Heart left ventricle (tissue), 16 donors: ENCODE measurements at regions not wholly inside any gene's neighbourhood (a gene's known extent, or its start where the extent isn't known, plus 50 kb on each side); places are given as distances from the start of the nearest gene placed in this dataset.

Experiments
- ATAC-seq, 4 donors: fragments of 200-7000 bp; cut with Tn5 transposase; one replicate each; pipeline ENCODE4 v1.9.1; 2020 to 2022; ENCODE audit warnings: moderate library complexity in 4 of 4, mild to moderate bottlenecking in 3 of 4, moderate number of reproducible peaks in 1 of 4
- DNase-seq, 5 donors: peaks; one replicate each; pipeline ENCODE4 v3.0.0-alpha.2; 2020
- H3K27ac ChIP-seq, 12 donors: fragments of 200-600 bp; sonication (generic) in 4 of 12; one replicate each; pipeline versions ENCODE4 v1.5.0 to v1.8.0; 2016 to 2022; ENCODE audit warnings: mild to moderate bottlenecking in 2 of 12
- H3K27me3 ChIP-seq, 9 donors: fragments of 200-600 bp; sonication (generic) in 2 of 9; one replicate each; pipeline versions ENCODE4 v1.5.1 to v1.8.0; 2016 to 2022; ENCODE audit warnings: mild to moderate bottlenecking in 3 of 9
- H3K36me3 ChIP-seq, 9 donors: fragments of 200-600 bp; sonication (generic) in 2 of 9; one replicate each; pipeline versions ENCODE4 v1.5.0 to v1.8.0; 2018 to 2022; ENCODE audit warnings: mild to moderate bottlenecking in 2 of 9
- H3K4me1 ChIP-seq, 12 donors: fragments of 200-600 bp; sonication (generic) in 4 of 12; one replicate each; pipeline versions ENCODE4 v1.5.0 to v1.8.0; 2016 to 2022; ENCODE audit warnings: mild to moderate bottlenecking in 3 of 12
- H3K4me3 ChIP-seq, 12 donors: fragments of 200-600 bp; sonication (generic) in 4 of 12; one replicate each; pipeline versions ENCODE4 v1.5.0 to v1.8.0; 2017 to 2022; ENCODE audit warnings: mild to moderate bottlenecking in 9 of 12, moderate library complexity in 4 of 12
- H3K9me3 ChIP-seq, 12 donors: fragments of 200-600 bp; sonication (generic) in 4 of 12; one replicate each; pipeline versions ENCODE4 v1.5.0 to v1.8.0; 2016 to 2022; ENCODE audit warnings: mild to moderate bottlenecking in 1 of 12
- POLR2A ChIP-seq, 2 donors: fragments of 450-650 bp; IDR thresholded peaks; one replicate each; pipeline ENCODE4 v1.6.1; 2017; ENCODE audit warnings: antibody characterized with exemption in 2 of 2, mild to moderate bottlenecking in 2 of 2, moderate library complexity in 2 of 2
- WGBS, 4 donors: extraction: QIAGEN DNeasy Blood & Tissue Kit in 2 of 4; methylation state at CpG; one replicate each; pipeline versions ENCODE4 v1.1.5 to v1.1.7; 2013 to 2018; 5-methylcytosine and 5-hydroxymethylcytosine counted together
- intact Hi-C, 10 donors: fragments of 100-400 bp; cut with DNase I; formaldehyde crosslinking; loops; one replicate each; pipeline versions ENCODE4 v1.11.1 to v1.14.2; 2022
- TF ChIP-seq, protein P1 (sequence below), 12 donors: fragments of 200-600 bp; sonication (generic) in 4 of 12; IDR thresholded peaks; one replicate each; pipeline versions ENCODE4 v1.5.0 to v1.8.0; 2018 to 2022; ENCODE audit warnings: antibody characterized with exemption in 12 of 12, mild to moderate bottlenecking in 5 of 12
- donor health status: ischemic (EF 13 %, LVEDD 7.1; RV severe dilation, severe dysfunction).
- donor health status: healthy with polysubstance abuse.
- donor health status: DM: no; HTN: yes; CAD: no.
- donor health status: DM: no; HTN: no; CAD: no.
- donor health status: ischemic (EF 25% LVEDD 6.9; RV normal size, moderate dysfunction).
- donor health status: ischemic (EF 25% LVEDD 5.7; RV mildly dilated, moderate dysfunction).
- donor health status: healthy.
- donor health status: DM: yes; HTN: yes; CAD: no.
- donor health status: ischemic (EF 35%, LVEDD 5.7; RV mildly dilated, moderate dysfunction).
- donor health status: nonischemic (EF 11% LVEDD 7.7; RV severe dilation, severe dysfunction).
- donor health status: DM: yes; HTN: yes; CAD: no.
- donor health status: PGD.
- donor health status: ischemic (EF 29% LVEDD 5.4; RV normal size, mild dysfunction).
- donor health status: nonischemic (EF 23%, LVEDD 6.1; RV moderate dilation, normal function).

DNA sequence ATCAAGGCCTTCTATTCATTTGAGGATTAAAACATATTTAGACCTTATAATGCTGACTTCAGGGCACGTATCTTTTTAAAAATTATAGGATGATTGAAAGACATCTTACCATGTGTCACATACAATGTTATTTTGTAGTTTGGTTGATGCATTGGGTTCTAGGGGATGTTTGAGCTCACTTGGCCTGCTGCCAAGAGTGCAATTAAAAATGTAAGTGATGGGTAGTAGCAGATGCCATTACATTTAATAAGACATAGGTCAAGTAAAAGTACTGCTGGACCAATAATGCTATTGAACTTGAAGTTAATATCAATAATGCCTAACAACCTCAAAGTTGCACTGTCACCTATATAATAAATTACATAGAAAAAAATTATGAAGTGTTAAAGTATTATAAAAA is 616.5 kb upstream of the RGS18 start:
- no peak for DNase-seq
- 77 to 90% (median 82%) methylated on average over 1 of the region's 1 CpG for WGBS, 4 donors
- intact Hi-C loops = no loop called here
- H3K4me1 ChIP-seq = no peaks in the 10 kb centered on the region
- H3K36me3 ChIP-seq = no peaks in the 10 kb centered on the region
- no peak for TF ChIP-seq POLR2A (IDR thresholded peaks at IDR 0.05)
- TF ChIP-seq, protein P1, sequence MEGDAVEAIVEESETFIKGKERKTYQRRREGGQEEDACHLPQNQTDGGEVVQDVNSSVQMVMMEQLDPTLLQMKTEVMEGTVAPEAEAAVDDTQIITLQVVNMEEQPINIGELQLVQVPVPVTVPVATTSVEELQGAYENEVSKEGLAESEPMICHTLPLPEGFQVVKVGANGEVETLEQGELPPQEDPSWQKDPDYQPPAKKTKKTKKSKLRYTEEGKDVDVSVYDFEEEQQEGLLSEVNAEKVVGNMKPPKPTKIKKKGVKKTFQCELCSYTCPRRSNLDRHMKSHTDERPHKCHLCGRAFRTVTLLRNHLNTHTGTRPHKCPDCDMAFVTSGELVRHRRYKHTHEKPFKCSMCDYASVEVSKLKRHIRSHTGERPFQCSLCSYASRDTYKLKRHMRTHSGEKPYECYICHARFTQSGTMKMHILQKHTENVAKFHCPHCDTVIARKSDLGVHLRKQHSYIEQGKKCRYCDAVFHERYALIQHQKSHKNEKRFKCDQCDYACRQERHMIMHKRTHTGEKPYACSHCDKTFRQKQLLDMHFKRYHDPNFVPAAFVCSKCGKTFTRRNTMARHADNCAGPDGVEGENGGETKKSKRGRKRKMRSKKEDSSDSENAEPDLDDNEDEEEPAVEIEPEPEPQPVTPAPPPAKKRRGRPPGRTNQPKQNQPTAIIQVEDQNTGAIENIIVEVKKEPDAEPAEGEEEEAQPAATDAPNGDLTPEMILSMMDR (IDR thresholded peaks at IDR 0.05) = no peak
- H3K4me3 ChIP-seq = no peak overlapping the region
- peaks cover 0 to 15% (median 8%) of the 10 kb centered on the region in 12 donors for H3K9me3 ChIP-seq
- ATAC-seq = no peak
- H3K27me3 ChIP-seq = no peaks in the 10 kb centered on the region
- H3K27ac ChIP-seq = no peak overlapping the region

DNA sequence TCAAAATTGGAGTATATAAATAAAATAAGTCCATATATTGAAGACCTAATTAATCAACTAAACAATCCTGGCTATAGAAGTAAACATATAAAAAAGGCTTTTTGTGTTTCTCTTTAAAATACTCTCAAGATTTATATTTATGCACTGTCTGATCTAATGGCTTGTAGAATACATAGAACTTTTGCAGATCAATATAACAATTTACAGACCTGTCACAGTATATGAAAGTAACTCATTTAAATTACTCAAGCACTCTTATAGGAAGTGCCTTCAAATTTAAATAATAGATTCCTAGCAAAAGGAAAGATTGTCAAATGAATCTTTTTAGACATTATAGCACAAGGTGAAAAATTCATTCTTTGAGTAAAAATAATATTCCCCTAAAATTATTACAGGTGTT is 615.8 kb upstream of the RGS18 start:
- peaks cover 0 to 8% (median 2%) of the 10 kb centered on the region in 12 donors for H3K9me3 ChIP-seq
- ATAC-seq = no peak
- H3K36me3 ChIP-seq = no peaks in the 10 kb centered on the region
- no peak overlapping the region for H3K4me3 ChIP-seq
- DNase-seq = no peak
- H3K27me3 ChIP-seq = no peaks in the 10 kb centered on the region
- no peaks in the 10 kb centered on the region for H3K4me1 ChIP-seq
- H3K27ac ChIP-seq = no peak overlapping the region
- TF ChIP-seq, protein P1 (IDR thresholded peaks at IDR 0.05) = no peak
- TF ChIP-seq POLR2A (IDR thresholded peaks at IDR 0.05) = no peak
- intact Hi-C loops = no loop called here

DNA sequence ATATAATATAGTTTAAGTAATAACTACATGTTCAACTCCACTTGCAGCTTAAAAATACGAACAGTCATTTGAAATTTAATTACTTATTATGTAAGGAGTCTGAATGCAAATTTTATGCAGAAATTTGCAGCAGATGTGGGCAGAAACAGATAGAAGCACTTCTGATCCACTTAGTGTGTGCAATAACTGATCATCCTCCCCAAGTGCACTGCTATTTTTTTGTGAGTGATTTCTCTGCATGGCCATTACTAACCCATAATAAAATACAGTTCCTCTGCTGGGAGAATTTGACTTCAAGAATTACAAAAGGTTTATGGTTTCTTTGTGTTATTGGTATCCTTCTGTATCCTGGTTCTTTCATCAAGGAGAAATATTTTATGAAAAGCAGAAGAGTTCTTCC is 611.5 kb upstream of the RGS18 start:
- Histone ChIP-seq H3K36me3 (no peaks in the 10 kb centered on the region), H3K9me3 (no peaks in the 10 kb centered on the region), H3K27me3 (no peaks in the 10 kb centered on the region), H3K4me1 (no peaks in the 10 kb centered on the region), H3K27ac (no peak overlapping the region), H3K4me3 (no peak overlapping the region)
- WGBS, 4 donors = 58 to 84% (median 63%) methylated on average over 1 of the region's 1 CpG
- no peak for TF ChIP-seq POLR2A (IDR thresholded peaks at IDR 0.05)
- TF ChIP-seq, protein P1 (IDR thresholded peaks at IDR 0.05) = no peak
- intact Hi-C loops = no loop called here
- DNase-seq (no peak), ATAC-seq (no peak)

DNA sequence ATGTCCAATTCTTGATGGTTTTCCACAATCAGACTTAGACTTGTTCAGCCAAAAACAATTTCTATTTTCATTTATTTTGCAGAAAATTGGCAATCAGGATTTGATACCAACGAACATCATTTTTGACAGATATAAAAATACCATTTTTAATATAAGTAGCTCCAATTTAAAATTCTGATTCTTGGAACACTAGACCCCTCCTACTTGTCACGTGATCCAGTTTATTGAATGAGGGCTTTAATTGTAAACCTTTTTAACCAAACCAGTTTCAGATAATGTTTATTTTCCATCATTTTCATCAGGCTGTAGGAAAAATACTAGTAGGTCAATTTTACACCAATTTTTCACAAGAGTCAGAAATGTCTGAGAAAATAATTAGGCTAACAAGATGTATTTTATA is 607.2 kb upstream of the RGS18 start:
- H3K9me3 ChIP-seq = no peaks in the 10 kb centered on the region
- ATAC-seq (no peak), DNase-seq (no peak)
- no peak overlapping the region for H3K4me3 ChIP-seq
- WGBS, 4 donors = 70 to 84% (median 80%) methylated on average over 2 of the region's 2 CpGs
- H3K27ac ChIP-seq = no peak overlapping the region
- no peaks in the 10 kb centered on the region for H3K27me3 ChIP-seq
- TF ChIP-seq, protein P1 (IDR thresholded peaks at IDR 0.05) = no peak
- TF ChIP-seq POLR2A (IDR thresholded peaks at IDR 0.05) = no peak
- no peaks in the 10 kb centered on the region for H3K36me3 ChIP-seq
- no peaks in the 10 kb centered on the region for H3K4me1 ChIP-seq
- intact Hi-C loops = no loop called here
